ENCODE measurements at regions not wholly inside any gene's neighbourhood (a gene's known extent, or its start where the extent isn't known, plus 50 kb on each side); places are given as distances from the start of the nearest gene placed in this dataset.

DNA sequence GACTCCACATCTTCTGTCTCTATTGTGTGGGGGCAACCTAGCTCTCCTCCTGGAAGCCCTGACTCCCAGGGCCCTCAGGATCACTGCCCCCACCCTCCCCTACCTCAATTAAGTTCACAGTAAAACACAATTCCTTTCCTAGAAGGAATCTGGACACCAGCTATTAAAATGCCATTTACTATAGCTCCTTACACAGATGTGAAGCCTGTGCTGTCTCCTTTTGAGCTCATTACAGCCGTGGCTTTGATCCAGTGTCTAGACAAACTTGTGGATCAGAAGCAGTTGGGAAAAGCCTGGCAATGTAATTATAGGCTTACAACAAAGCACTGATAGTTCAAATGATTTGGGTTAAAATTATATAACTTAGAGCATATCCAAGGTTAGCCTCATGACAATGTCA lies 107.0 kb upstream of the SMIM23 start:
- H3K27me3 ChIP-seq, result no peaks in the 10 kb centered on the region
- DNase-seq, result no peak
- 26 to 46% (median 30%) methylated on average over 1 of the region's 1 CpG for WGBS, 3 donors
- no peaks in the 10 kb centered on the region for H3K4me1 ChIP-seq (ENCODE audit: insufficient read depth)
- intact Hi-C loops (cut with DNase I), result no loop called here
- no peaks in the 10 kb centered on the region for H3K9me3 ChIP-seq
- no peaks in the 10 kb centered on the region for H3K36me3 ChIP-seq
- TF ChIP-seq, protein P1, sequence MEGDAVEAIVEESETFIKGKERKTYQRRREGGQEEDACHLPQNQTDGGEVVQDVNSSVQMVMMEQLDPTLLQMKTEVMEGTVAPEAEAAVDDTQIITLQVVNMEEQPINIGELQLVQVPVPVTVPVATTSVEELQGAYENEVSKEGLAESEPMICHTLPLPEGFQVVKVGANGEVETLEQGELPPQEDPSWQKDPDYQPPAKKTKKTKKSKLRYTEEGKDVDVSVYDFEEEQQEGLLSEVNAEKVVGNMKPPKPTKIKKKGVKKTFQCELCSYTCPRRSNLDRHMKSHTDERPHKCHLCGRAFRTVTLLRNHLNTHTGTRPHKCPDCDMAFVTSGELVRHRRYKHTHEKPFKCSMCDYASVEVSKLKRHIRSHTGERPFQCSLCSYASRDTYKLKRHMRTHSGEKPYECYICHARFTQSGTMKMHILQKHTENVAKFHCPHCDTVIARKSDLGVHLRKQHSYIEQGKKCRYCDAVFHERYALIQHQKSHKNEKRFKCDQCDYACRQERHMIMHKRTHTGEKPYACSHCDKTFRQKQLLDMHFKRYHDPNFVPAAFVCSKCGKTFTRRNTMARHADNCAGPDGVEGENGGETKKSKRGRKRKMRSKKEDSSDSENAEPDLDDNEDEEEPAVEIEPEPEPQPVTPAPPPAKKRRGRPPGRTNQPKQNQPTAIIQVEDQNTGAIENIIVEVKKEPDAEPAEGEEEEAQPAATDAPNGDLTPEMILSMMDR (IDR thresholded peaks at IDR 0.05), result no peak
- TF ChIP-seq POLR2A (IDR thresholded peaks at IDR 0.05) (no peak), EP300 (IDR thresholded peaks at IDR 0.05) (no peak)
- H3K27ac ChIP-seq, result no peak overlapping the region
- no peak overlapping the region for H3K4me3 ChIP-seq

DNA sequence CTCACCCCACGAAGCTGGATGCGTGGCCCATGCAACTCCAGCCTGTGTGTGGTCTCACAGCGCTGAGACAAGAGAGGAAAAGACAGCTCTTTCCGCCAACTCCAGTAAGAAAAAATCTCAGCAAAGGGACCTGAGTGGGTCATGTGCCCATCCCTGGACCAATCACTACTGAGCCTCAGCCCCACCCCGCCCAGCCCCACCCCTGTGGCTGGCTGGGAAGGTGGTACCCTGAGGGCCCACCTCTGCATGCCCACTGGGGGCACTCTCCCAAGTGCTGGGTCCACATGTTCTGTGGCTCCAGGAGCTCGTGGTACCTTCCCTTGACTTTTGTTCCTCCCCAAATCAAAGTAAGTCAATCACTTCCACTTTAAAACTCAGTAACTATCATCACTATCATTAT lies 105.1 kb upstream of the SMIM23 start:
- Histone ChIP-seq H3K9me3 (no peaks in the 10 kb centered on the region), H3K27me3 (no peaks in the 10 kb centered on the region), H3K27ac (no peak overlapping the region), H3K36me3 (no peaks in the 10 kb centered on the region), H3K4me1 (ENCODE audit: insufficient read depth) (no peaks in the 10 kb centered on the region), H3K4me3 (no peak overlapping the region)
- DNase-seq, result no peak
- TF ChIP-seq, protein P1 (IDR thresholded peaks at IDR 0.05), result no peak
- intact Hi-C loops (cut with DNase I), result no loop called here
- WGBS, 3 donors, result 66 to 76% (median 68%) methylated on average over 6 of the region's 6 CpGs

DNA sequence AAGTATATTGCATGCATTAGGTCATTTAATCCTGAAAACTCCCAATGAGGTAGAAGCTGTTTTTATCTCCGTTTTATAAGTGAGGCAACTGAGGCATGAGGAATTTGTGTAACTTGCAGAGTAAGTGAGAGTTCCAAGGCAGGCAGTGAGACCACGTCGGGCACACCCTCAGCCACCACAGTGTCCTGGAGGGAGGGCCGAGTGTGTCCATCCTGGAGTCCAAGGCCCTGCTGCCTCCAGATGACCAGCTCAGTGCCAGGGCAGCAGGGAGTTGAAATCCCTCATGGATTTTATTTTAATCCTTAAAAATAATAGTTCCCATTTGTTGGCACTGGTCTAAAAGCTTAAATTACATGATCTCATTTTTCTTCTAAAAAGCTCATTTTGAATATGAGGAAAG lies 104.6 kb upstream of the SMIM23 start:
- 81 to 86% (median 81%) methylated on average over 4 of the region's 4 CpGs for WGBS, 3 donors
- H3K4me1 ChIP-seq (ENCODE audit: insufficient read depth), result no peaks in the 10 kb centered on the region
- TF ChIP-seq EP300 (IDR thresholded peaks at IDR 0.05) (no peak), POLR2A (IDR thresholded peaks at IDR 0.05) (no peak)
- TF ChIP-seq, protein P1 (IDR thresholded peaks at IDR 0.05), result no peak
- H3K27me3 ChIP-seq, result no peaks in the 10 kb centered on the region
- DNase-seq, result no peak
- intact Hi-C loops (cut with DNase I), result no loop called here
- no peaks in the 10 kb centered on the region for H3K9me3 ChIP-seq
- H3K4me3 ChIP-seq, result no peak overlapping the region
- H3K36me3 ChIP-seq, result no peaks in the 10 kb centered on the region
- H3K27ac ChIP-seq, result no peak overlapping the region

DNA sequence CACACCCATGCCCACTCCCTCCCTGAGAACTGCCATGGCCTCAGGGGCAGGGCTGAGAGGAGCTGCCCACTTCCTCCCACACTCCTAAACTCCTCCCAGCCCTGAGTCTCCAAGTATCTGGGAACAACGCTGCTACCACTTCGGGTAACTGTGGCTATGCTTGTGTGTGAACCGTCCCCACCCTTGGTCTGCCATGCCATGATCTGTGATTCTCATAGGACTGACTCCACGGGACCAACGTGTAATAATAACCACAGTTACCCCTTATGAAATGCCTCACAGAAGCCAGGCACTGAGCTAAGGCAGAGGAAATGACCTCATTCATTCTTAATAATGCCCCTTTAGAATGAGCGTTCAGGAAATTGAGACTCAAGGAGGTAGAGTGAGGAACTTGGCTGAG lies 103.9 kb upstream of the SMIM23 start:
- Histone ChIP-seq H3K9me3 (no peaks in the 10 kb centered on the region), H3K27ac (no peak overlapping the region), H3K4me1 (ENCODE audit: insufficient read depth) (no peaks in the 10 kb centered on the region), H3K36me3 (no peaks in the 10 kb centered on the region), H3K4me3 (no peak overlapping the region), H3K27me3 (no peaks in the 10 kb centered on the region)
- intact Hi-C loops (cut with DNase I), result no loop called here
- TF ChIP-seq POLR2A (IDR thresholded peaks at IDR 0.05) (no peak), EP300 (IDR thresholded peaks at IDR 0.05) (no peak)
- TF ChIP-seq, protein P1 (IDR thresholded peaks at IDR 0.05), result no peak
- 52 to 59% (median 56%) methylated on average over 6 of the region's 6 CpGs for WGBS, 3 donors
- DNase-seq, result no peak

DNA sequence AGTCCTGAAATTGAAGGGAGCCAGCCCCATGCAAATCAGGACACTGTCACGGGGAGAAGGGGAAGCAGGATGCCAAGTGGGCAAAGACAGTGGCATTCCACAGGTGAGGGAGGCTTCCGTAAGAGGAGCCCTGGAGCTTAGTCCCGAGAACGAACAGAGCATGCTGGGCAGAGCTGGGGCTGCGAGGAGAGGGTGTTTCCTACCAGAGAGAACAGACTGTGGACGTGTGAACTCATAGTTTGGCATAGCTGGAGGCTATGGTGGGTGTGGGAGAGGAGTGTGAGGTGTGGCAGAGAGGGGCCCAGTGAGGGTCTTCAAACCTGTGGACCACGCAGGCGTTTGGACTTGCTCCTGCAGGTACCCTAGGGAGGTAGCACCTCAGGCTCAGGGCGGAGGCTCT lies 102.8 kb upstream of the SMIM23 start:
- H3K4me3 ChIP-seq, result no peak overlapping the region
- 80 to 84% (median 81%) methylated on average over 9 of the region's 9 CpGs for WGBS, 3 donors
- TF ChIP-seq POLR2A (IDR thresholded peaks at IDR 0.05), result no peak
- TF ChIP-seq, protein P1 (IDR thresholded peaks at IDR 0.05), result no peak
- no peak for TF ChIP-seq EP300 (IDR thresholded peaks at IDR 0.05)
- H3K9me3 ChIP-seq, result no peaks in the 10 kb centered on the region
- H3K27me3 ChIP-seq, result no peaks in the 10 kb centered on the region
- intact Hi-C loops (cut with DNase I), result no loop called here
- no peaks in the 10 kb centered on the region for H3K4me1 ChIP-seq (ENCODE audit: insufficient read depth)
- H3K27ac ChIP-seq, result no peak overlapping the region
- no peaks in the 10 kb centered on the region for H3K36me3 ChIP-seq
- no peak for DNase-seq

All from ovary (tissue), 7 donors.